Right lung (tissue), 2 donors: ENCODE measurements at regions not wholly inside any gene's neighbourhood (a gene's known extent, or its start where the extent isn't known, plus 50 kb on each side); places are given as distances from the start of the nearest gene placed in this dataset.
"Not testable (repeated sequence)": the region's sequence is repeated elsewhere in the genome, so short reads cannot be mapped to it uniquely, and the experiment has no call there.

Source experiments
- DNase-seq, 2 donors: peaks; one replicate each; pipeline ENCODE4 v3.0.0-alpha.2; 2013

DNA sequence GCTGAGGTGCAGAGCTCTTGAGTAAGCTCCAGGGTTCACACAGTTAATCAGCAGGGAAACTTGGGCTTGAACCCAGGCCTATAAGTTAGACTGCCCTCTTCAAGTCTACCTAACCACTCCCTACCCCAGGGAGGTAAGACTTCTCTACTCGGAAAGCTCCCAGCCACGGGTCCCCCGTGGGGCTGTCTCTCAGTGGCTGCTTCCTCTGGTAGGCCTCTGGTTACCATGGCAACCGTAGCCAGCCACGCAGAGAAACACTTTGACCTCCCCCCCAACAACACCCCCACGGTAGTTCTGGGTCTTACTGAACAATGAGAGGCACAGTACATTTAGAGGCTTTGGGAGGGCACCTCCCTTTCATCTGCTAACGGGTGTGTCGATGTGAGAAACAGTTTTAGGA is 245.2 kb downstream of the AACS start:
- no peak for DNase-seq

DNA sequence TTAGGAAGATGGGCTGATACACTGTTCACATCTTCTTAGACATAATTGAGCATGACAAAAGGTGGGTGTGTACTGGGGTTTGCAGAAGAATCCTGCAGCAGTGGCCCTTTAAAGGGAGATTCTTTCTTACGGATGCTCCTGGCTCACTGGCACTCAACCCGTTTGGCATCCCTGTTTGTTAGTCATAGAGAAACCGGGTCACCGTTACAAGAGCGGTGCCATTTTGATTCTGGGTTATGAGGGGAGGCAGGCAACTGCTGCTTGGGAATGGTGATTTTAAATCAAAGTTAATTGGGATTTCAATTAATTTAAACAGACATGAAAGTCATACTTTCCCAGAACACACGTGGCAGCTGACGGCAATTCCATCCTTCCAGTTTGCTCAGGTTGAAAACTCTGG is 245.8 kb downstream of the AACS start:
- no peak for DNase-seq

DNA sequence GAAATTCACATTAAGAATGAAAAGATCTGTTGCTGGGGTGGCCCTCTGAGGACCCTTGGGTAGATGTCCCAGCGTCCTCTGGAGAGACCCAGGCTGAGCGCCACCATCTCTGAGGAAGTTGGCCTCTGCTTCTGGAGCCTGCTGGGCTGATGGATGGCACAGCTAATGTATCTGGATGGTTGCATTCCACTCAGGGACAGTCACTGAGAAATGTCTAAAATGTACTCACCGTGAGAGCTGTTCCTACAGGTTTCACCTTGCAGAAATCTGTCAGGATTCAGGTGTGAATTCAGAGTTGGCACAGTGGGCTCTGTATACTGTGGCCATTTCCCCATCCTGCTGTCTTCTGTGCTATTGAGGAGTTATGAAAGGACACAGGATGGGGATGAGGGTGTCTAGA is 247.2 kb downstream of the AACS start:
- DNase-seq, result no peak

DNA sequence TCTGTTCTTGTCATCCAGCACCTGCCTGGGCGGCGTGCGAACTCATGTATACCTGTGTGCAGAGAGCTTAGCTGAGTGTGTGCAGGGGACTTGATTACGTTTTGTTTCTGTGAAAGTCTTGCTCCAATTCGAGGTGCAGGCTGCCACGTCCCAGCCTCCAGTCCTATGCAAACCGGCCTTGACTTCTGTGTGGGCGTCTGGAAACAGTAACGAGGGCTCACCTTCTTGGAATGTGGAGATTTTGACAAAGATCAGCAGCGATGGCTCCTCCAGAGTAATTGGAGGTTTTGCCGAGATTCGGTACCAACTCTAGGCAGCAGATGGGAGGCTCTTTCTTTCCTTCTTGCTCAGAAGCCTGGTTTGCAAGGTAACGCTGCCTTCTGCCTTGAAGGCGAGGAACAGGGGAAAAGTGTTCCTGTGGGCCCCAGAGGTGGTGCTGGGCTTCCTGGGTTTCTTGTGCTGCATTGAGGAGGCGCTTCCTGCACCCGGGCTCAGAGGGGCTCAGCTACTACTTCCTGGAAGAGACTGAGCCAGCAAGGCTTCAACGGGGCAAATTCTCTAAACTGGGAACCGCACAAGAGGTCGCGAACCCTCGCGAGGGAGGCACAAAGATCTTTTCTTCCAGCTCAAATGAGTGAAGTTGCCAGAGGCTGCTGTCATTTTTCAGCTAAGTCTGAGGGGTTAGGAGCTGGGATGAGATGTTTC is 249.0 kb downstream of the AACS start:
- no peak for DNase-seq

DNA sequence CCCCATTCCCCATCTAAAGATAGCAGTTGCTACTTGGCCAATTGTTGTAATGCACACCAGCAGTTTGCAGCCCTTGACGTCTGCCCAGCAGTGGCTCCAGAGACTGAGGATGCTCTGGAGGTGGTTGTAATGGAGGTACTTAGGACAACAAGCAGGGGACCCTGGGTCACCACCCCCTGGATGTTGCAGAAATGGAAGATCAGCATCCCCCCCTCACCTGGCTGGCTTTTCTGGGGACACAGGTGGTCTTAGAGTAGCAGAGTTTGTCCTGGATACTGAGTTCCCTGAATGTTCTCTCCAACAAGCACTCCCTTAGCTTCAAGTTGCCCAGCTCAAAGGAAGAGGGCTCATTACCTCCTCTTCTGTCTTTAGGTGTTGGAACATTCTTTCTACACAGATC is 250.5 kb downstream of the AACS start:
- DNase-seq, result no peak

DNA sequence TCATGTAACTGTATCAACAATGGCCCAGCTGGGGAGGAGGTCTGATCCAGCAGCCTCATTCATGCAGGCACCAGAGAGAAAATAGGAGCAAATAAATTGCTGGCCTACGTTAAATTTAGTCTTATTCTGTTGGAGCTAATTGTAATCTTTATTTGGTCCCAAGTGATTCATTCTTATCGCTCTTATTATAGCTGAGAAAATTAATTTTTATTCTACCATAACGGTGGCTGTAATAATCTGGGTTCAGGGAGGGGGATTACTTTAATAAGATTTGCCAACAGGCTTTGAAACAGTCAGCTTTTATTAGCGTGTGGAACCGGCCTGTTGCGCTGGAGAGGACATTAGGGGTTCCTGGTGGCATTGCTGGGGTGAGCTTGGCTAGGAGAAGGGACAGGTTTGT is 254.9 kb downstream of the AACS start:
- no peak for DNase-seq

GRCh38 chr12:125324861-125325490 is 259.7 kb downstream of the AACS start:
- no peak for DNase-seq

- DNase-seq, result no peak
Measured at GRCh38 chr12:125329239-125330102, 264.2 kb downstream of the AACS start.

DNA sequence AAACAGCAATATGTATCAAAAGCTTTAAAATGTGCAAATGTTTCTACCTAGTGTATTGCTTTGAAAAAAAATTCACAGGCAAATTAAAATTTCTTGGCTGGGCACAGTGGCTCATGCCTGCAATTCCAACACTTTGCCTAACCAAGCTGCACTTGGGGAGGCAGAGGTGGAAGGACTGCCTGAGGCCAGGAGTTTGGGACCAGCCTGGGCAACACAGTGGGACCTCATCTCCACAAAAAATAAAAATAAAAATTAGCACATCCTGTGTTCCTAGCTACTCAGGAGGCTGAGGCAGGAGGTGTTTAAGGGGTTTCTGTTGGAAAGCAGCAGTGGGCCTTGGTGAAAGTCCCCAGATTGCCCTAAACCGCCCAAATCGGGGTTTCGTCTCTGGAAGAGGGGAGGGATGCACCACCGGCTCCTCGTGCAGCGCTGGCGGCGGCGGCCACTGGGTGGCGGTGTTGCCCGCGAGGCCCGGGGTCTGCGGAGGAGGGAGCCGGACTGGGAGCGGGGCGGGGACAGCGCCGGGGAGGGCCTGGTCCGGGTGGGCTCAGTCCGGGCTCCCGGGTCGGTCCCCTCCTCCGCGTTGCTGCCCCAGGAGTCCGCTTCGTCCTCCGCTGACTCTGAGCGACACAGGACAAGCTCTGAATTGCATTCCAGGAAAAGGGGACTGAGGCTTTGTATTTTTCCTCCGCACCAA is 265.6 kb downstream of the AACS start:
- DNase-seq, result peak; percentile 12 to 23

- DNase-seq, result no peak
Measured at GRCh38 chr12:125331342-125332052, 266.3 kb downstream of the AACS start.

GRCh38 chr12:125332900-125333299 is 267.7 kb downstream of the AACS start:
- no peak for DNase-seq

DNA sequence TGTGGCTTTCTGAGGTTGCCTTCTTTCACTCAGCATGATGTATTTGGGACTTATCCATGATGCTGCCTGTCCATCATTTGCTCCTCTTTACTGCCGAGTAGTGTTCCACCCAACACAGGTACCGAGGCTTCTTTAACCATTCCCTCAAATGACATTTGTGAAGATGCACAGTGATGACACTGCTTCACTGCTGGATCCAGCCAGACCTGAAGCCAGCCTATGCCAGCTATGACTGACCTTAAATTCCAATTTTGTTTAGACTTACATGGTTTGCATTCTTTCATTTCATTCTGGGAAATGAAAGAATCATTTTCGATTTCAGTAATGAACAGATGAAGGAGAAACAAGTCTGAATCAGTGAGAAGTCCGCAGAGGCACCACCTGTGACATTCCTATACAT is 271.0 kb downstream of the AACS start:
- DNase-seq, result no peak

GRCh38 chr12:125340791-125341190 is 275.6 kb downstream of the AACS start:
- peak; percentile 51 to 55 for DNase-seq

- DNase-seq, result no peak
Measured at GRCh38 chr12:125341422-125341821, 276.2 kb downstream of the AACS start.

DNA sequence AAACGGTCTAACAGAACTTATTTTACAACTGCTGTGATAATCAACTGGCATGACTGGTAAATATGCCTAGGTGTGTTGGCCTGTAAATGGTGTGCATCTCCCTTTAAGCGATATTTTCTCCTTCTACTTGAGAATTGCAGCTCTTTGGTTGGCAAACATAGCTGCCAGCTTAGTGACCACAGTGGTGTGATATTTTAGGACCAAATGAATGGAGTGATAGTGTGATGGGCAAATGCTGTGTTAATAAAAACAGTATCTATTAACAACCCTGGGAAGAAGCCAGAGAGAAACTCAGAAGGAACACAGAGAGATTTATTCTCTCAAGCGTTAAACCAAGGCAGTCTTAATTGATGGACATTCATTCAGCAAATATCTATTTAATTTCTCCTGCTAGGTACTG is 278.4 kb downstream of the AACS start:
- DNase-seq, result no peak

DNA sequence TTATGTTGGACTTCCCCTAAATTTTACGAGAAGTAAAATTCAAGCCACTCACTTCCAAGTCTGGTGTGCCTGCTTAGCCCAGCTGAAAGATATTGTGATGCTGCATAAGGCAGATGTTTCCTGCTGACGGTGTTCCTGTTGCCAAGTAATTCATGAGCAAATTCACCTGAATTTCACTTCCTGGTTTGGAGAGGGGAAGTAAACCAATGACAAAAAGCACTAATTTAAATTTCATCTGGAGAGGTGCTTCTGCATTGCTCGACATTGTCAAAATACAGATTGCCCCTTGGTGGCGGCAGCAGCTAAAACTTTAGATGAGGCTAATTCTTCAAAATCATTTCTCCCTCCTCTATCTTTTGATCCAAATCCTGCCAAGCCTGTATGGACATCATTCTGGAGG is 281.1 kb downstream of the AACS start:
- DNase-seq, result no peak

GRCh38 chr12:125351788-125352187 is 286.6 kb downstream of the AACS start:
- no peak for DNase-seq

GRCh38 chr12:125353002-125353401 is 287.8 kb downstream of the AACS start:
- DNase-seq, result not testable (repeated sequence)

- DNase-seq, result no peak
Measured at GRCh38 chr12:125353871-125354270, 288.6 kb downstream of the AACS start.

DNA sequence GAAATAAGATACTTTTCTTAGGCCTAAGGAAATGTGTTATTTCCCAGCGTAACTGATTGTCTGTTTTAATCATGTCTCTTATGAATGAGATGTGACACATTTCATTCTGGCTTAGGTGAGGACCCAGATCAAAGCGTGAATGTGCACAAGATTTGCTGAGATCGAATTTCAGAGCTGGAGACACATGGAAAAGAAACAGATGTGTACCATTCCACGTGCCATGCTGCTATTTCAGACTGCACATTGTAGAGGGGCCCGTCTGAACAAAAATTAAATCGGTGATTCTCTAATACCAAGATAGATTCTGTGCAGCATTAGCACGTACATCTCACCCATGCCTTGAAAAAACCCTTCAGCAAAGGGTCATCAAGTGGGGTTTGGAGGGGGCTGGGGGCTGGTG is 290.4 kb downstream of the AACS start:
- no peak for DNase-seq

DNA sequence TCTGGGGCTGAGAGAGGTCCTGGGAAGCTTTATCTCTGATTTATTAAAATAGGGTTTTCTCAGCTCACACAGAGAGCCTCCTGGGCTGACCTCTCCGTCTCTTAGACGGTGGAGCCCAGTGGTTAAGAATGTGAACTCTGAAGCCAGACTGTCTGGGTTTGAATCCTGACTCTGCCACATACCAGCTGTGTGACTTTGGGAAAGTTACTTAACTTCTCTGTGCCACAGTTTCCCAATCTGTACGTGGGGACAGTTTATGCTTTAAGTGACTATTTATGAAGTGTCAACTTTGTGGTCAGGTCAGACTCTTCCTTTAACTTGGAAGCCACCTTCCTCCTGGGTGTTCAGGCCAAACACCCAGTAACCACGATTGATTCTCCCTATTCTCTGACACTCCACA is 290.9 kb downstream of the AACS start:
- no peak for DNase-seq

DNA sequence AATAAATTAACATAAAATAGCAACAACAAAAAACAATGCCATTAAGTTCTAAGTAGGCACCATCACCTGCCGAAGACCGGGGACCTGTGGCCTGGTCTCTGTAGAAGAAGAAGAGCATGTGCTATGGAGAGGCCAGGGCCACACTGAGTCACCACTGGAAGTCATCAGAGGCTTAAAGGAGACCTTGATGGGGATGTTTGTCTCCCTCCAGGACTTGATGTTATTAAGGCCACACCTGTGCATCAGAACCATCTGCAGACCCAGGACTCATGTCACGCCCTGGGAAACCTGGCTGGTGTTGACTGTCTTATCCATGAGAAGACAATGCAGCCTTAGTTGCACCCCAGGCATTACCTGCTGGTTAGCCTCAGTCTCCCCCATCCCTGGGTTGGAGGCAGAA is 292.3 kb downstream of the AACS start:
- no peak for DNase-seq
